GM21786 (cell line): ENCODE measurements at regions not wholly inside any gene's neighbourhood (a gene's known extent, or its start where the extent isn't known, plus 50 kb on each side); places are given as distances from the start of the nearest gene placed in this dataset.
"Not testable (repeated sequence)": the region's sequence is repeated elsewhere in the genome, so short reads cannot be mapped to it uniquely, and the experiment has no call there.

Source experiments
- ATAC-seq: cut with Tn5 transposase; IDR thresholded peaks from one replicate; pipeline ENCODE4 v1.9.1; 2021; ENCODE audit not compliant: unreplicated experiment

DNA sequence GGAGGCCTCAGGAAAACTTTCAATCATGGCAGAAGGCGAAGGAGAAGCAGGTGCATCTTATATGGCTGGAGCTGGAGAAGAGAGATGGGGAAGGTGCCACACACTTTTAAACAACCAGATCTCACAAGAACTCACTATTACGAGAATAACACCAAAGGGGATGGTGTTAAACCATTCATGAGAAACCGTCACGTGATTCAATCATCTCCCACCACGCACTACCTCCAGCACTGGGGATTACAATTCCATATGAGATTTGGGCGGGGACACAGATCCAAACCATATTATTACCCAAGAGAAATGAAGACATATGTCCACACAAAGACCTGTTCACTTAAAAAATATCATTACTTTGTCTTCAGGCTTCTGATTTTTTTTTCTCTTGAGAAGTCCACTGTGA, 518.5 kb downstream of the DCDC2C start:
- ATAC-seq, result no peak

DNA sequence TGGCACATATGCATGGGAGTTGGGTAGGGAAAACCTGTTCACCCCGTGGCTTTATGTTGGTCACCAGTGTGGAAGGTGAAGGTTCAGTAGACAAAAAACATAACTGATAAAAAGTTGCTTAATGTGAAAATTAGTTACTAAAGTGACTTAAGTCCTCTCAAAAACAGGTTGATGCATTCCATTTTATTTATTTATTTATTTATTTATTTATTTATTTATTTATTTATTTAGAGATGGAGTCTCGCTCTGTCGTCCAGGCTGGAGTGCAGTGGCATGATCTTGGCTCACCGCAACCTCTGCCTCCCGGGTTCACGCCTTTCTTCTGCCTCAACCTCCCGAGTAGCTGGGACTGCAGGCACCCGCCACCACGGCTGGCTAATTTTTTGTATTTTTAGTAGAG, 541.0 kb downstream of the DCDC2C start:
- ATAC-seq, result not testable (repeated sequence)

DNA sequence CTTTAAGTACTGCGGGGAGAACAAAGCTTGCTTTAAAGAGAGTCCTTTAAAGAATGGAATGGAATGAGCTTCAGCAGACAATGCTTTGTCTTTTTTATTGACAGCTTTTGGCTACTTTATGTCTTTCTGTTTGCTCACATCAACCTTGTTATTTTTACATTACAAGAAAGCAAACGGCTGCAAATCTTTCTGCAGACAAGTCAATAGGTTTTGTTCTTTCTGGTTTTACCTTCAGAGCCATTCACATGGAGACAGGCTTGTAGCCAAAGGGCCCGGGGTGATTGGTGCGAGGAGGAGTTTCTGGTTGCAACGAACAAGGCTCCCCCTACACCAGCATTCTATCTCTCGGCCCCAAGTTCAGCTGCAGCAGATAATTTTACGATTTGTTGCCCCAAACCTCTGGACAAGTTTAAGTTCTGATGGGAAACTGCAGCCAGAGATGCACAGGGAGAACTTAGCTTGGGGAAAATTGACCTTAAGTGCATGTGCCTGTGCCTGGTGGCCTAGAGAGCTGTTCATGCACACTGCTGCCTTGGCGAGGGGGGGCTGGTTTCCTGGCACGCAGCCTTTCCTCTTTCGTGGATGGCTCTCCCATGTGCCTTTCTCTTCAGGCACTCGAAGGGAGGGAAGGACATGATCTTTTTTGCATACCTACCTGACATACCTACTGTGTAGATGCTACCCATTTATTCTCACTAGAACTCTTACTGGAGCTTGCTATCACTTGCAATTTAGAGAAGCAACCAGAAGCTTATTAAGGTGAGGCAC, 543.2 kb downstream of the DCDC2C start:
- no peak for ATAC-seq

DNA sequence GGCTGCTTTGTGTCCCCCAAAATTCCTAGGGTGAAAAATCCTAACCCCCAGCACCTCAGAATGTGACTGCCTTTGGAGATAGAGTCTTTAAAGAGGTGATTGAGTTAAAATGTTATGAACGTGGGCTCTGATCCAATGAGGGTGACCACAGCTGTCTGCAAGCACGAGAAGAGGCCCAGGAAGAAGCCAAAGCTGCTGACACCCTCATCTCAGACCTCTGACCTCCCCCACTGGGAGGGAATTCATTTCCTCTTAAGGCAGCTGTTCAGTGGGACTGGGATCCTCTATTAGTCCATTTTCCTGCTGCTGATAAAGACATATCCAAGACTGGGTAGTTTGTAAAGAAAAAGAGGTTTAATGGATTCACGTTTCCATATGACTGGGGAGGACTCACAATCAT, 544.4 kb downstream of the DCDC2C start:
- ATAC-seq, result no peak

DNA sequence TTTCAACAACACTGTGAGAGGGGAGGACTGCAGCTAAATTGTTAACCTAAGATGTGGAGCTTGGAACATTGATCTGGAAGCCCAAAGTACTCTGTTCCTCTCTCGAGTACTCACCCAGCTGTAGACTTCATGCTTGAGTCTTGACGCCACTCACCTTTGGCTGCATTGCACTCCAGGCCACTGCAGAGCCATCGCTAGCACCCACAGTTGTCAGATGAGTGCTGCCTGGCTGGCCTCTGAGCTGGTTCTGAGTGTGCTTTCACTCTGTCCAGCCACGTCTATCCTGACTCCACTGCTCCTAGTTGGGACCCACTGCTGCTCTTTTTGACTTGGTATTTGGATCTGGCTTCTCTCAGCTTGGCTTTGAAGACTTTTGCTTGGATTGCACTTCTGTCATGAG, 552.1 kb downstream of the DCDC2C start:
- no peak for ATAC-seq

DNA sequence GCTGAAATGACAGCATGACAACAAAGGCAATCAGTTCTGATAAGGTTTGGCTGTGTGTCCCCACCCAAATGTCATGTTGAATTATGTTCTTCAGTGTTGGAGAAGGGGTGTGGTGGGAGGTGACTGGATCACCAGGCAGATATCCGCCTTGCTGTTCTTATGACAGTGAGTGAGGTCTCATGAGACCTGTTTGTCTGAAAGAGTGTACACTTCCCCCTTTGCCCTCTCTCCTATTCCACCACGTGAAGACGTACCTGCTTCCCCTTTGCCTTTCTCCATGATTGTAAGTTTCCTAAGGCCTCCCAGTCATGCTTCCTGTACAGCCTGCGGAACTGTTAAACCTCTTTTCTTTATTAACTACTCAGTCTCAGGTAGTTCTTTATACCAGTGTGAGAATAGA, 553.0 kb downstream of the DCDC2C start:
- ATAC-seq, result no peak

DNA sequence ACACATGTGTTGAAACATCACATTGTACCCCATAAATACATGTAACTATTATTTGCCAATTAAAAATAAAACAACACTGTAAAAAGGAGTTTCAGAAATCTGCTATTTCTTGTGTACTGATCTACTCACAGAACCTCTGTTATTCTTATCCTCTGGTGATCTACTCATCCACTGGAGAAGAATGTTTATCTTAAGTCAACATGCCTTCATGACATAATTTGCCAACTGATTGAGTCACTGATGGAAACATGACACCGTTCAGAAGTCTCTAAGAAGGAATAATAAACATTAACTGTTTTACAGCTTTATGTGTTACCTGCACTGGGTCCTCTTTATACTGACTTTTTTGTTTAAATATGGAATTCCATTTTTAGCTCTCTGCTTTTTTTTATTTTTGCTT, 555.2 kb downstream of the DCDC2C start:
- ATAC-seq, result no peak

DNA sequence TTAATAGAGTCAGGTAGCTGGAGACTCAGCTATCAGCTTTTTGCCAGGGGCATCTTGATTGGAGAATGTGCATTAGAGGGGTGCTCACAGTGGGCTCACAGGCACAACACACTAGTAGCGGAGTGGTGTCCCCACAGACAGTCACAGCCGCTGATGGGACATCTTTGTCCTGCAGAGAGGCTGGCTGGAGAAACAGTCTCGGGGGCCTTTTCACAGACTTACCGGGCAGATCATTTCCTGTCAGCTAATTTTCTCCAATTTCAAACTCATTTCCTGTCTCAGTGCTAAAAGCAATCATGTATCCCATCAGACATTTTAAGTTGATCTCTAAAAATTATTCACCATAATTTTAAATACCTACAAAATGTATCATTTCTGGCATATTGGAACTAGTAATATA, 562.6 kb downstream of the DCDC2C start:
- ATAC-seq, result no peak

DNA sequence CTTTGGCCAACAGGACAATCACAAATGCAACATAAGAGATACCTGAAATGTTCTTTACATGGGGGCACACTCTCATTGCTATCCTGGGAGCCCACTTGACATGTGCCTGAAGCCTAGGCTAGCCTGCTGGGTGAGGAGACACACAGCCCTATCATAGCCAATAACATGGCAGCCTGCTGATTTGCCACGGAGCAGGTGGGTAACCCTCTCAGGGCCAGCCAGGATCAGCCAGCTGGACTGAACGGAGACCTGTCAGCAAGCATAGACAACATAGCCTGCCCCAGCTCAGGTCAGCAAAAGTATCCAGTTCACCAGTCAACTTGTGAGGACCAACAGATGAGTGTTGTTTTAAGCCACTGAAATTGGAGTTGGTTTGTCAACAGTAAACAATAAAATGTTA, 566.5 kb downstream of the DCDC2C start:
- no peak for ATAC-seq

DNA sequence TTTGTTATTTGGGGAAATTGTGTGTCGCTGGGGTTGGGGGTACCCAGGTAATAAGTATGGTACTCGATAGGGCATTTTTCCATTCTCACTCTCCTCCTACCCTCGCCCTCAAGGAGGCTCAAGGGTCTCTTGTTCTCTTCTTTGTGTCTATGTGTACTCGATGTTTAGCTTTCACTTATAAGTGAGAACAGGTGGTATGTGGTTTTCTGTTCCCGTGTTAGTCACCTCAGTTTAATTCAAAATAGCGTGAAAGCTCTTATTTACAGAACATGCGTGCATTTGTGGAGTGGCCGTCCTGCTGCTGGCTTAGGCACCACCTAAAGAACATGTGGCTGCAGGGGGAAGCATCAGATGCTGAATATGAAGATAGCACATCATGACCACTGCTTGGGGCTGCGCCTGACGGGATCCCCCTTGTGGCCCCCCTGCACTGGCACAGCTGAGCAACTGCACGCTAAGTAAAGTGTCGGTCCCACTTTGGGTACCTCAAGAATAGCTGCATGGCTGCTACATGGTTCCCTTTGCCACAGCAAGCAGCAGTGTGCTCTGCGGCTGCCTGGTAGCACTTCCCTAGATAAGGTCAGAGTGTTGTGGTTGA, 569.0 kb downstream of the DCDC2C start:
- ATAC-seq, result no peak

DNA sequence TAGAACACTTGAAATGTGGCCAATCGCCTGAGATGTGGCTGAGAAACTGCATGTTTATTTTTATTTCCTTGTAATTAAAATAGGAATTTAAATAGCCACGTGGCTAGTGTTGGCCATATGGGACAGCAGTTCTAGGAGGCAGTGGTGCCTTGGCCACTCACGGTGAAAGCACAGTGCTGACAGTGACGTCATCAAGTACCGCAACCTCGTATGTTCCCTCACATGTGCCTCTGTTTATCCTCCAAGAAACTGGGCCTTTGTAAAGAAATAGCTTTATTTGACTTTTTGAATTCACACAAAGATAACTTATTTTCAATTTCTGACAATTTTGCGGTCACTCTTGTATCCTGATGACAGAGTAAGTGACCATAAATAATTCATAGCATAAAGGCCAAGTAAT, 575.0 kb downstream of the DCDC2C start:
- ATAC-seq, result no peak

DNA sequence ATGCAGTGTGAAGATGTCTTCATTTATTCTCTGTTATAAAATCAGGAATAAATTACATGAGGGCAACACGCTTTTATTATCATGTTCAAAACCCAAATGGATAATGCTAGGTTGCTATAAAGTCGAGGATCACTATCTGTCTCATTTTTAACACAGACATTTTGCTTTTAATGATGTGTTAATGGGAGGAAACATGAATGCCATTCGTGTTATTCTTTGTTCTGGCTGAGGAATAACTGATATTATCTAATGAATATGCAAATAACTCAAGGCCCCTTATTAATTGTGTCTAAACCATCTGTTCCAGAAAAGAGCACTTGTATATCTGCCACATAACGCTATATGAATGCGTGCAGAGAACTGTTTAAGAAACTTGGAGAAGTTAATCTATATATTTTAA, 576.1 kb downstream of the DCDC2C start:
- no peak for ATAC-seq

DNA sequence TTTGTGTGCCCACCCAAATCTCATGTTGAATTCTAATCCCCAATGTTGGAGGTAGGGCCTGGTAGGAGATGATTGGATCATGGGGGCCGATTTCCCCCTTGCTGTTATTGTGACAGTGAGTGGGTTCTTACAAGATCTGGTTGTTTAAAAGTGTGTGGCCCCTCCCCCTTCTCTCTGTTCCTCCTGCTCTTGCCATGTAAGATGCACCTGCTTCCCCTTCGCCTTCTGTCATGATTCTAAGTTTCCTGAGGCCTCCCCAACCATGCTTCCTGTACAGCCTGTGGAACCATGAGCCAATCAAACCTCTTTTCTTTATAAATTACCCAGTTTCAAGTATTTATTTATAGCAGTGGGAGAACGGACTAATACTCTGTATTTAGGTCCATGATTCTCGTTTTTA, 588.1 kb downstream of the DCDC2C start:
- no peak for ATAC-seq

DNA sequence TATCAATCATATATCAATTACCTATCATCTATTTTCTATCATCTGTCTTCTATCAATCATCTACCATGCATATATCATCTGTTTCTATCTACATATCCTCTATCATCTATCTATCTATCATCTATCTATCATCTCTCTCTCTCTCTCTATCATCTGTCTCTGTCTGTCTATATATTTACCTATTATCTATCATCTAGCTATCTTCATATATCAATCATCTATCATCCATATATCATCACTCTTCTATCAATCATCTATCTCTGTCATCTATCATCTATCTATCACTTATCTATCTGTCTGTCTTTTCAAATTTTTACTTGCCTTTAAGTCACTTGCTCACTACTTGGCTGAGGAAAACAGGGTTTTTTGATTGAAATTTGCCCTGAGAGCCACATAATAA, 592.3 kb downstream of the DCDC2C start:
- no peak for ATAC-seq

DNA sequence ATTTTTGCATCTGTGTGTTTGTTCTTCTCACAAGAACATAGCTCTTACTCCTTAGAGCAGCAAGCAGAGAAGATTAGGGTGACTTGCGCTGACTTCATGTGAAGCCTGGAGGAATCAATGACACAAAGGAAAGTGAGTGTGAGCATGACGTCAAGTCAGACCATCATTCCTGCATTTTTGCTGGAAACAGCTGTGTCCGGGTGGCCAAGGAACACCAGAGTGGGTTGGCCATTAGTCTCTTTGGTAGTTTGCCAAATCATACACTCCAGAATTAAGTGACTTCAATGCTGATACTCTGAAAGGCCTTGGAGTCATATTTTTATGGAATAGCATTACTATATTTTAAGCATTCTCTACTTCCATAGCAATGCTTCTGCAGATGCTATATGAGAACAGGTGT, 597.2 kb downstream of the DCDC2C start:
- no peak for ATAC-seq

DNA sequence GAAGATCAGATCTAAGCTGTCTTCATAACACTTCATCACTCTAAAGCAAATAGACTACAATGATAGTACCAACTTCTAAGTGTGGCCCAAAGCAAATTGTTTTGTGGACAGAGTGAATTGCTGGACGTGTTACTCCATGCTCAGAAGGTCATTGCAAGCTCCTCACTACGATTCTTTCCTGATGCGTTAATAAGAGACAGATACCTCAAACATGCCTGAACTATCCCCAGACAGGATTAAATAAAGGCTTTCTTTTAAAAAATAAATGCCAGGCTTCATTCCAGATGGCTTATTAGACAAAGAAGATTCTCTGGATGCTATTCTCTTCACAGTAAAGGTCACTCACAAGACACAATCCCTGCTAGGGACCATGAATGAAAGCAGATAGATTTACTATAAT, 621.2 kb downstream of the DCDC2C start:
- no peak for ATAC-seq

DNA sequence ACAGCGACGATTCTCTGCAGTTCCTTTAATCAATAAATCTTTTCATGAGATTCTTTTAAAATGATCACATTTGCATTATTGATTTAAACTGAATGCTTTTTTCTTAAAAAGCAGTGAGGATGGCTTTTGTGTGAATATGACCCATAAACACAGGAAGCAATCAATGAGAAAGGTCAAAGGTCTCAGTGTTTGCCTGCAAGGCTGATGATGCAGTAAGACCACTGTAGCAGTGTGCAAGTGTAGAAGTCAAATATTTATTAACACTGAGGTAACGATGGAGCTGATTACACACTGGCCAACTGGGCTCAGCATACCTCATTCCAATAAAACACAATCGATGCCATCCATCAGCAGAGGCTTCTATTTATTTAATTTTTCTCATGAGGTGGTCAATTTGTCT, 633.5 kb downstream of the DCDC2C start:
- no peak for ATAC-seq

DNA sequence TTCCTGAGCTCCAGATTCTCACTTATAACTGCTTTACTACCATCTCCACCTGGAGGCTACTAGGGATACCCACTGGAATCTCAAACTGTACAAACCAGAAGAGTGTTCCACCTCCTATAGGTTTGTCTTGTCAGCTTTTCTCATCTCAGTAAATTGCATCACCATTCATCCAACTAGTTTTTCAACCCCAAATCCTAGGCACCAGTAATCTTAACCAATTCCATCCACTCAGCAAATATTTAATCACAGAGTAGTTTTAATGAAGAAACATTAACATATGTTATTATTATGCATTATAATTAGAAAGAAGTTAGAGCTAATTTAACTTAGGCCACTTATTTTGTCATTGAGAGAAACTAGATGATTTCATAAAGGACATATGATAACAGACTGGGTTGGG, 635.0 kb downstream of the DCDC2C start:
- no peak for ATAC-seq

DNA sequence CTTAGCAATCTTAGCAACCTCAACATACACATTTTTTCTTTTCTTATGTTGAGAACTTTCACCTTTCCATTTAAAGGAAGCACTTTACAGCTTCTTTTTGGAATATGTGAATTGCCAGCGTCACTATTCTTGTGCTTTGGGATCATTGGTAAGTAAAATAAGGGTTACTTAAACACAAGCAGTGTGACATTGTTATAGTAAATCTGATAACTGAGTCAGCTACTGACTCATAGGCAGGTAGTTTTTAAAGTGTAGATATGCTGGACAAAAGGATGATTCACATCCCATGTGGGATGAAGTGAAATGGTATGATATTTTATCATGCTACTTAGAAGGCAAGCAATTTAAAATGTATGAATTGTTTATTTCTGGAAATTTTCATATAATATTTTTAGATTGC, 637.2 kb downstream of the DCDC2C start:
- no peak for ATAC-seq

DNA sequence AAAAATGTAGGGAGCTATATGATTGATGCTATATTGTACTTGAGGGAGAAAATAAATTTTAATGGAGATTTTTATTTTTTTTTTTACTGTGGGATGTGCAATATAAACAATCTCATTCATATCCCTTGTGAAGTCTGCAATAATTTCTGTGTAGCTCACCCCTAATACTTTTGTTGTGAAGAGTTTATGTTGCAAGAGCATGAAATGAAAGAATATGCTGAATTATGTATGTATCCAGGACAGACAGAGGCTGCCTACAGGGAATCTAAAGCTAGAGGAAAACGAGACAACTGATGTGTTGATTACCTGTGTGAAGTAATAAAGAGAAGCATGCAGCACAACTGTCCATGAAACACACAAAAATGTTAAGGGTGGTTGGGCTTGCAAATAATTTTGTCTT, 643.3 kb downstream of the DCDC2C start:
- ATAC-seq, result no peak

DNA sequence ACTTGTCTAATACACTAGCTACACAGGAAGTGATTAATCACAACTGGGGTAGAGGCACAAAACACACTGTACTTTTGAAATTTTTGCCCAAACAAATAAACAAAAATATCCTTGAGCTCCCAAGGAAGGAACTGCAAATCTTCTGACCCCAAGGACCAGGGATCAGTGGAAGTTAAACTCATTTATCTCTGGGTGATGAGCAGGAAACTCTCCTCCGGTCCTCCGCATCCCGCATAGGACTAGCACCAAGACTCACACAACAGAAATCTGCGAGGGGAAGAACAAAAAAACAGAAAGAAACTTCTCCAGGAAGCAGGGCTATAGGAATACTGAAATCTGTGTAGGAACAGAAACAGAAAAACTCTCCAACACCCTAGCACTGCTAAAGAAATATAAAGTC, 650.3 kb downstream of the DCDC2C start:
- ATAC-seq, result no peak

DNA sequence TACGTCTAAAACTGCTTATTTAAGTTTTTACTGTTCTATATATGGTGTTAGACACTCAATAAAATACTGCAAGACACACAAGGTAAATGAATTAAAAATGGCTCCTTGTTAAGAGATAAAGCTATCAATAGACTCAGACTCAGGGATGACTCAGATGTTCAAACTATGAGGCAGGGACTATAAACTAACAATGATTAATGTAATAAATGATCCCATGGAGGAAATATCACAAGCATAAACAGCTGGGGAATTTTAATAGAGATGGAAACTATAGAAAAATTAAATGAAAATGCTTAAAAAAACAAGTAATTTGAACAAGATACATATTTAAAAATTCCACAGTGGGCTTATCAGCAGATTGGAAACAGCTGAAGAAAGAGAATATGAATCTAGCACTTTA, 650.8 kb downstream of the DCDC2C start:
- ATAC-seq, result no peak

DNA sequence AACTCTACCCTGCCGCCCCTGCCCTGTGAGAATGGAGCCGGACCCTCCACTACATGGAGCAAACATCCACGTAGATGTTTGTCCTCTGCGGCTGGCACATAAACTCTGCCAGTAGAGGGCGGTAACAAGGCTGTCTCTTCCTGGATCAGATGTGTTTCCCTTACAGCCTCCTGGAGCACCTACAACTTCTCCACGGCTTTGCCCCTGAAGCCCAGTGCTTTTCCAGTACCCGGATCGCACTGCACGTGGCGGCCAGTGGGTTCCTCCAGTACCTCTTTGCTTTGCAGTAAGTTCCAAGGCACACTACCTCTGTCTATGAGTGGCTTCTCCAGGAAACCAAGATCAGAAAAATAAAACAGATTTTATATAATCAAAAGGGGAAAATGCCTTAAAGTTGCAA, 651.3 kb downstream of the DCDC2C start:
- ATAC-seq, result no peak
